Skeletal muscle tissue (tissue), 3 donors: ENCODE measurements at regions not wholly inside any gene's neighbourhood (a gene's known extent, or its start where the extent isn't known, plus 50 kb on each side); places are given as distances from the start of the nearest gene placed in this dataset.

Experiments used
- H3K27ac ChIP-seq: one replicate; pipeline ENCODE4 v1.7.0; 2013; ENCODE audit warnings: mild to moderate bottlenecking, low read depth, low read length, inconsistent platforms
- H3K27me3 ChIP-seq, 3 donors: one replicate each; pipeline ENCODE4 v1.7.0; 2013; ENCODE audit warnings: low read length in 3 of 3; ENCODE audit not compliant: control insufficient read depth in 3 of 3, insufficient read depth in 3 of 3
- H3K36me3 ChIP-seq, 3 donors: one replicate each; pipeline ENCODE4 v1.7.0; 2013; ENCODE audit warnings: low read length in 3 of 3; ENCODE audit not compliant: control insufficient read depth in 3 of 3, insufficient read depth in 3 of 3
- H3K4me1 ChIP-seq, 3 donors: one replicate each; pipeline ENCODE4 v1.7.0; 2013; ENCODE audit warnings: low read length in 3 of 3, mild to moderate bottlenecking in 3 of 3; ENCODE audit not compliant: control insufficient read depth in 3 of 3, insufficient read depth in 3 of 3
- H3K4me3 ChIP-seq, 3 donors: one replicate each; pipeline ENCODE4 v1.7.0; 2013; ENCODE audit warnings: low read length in 3 of 3
- H3K9ac ChIP-seq, 3 donors: one replicate each; pipeline ENCODE4 v1.7.0; 2013; ENCODE audit warnings: low read length in 3 of 3, mild to moderate bottlenecking in 3 of 3, moderate library complexity in 2 of 3, low read depth in 1 of 3
- H3K9me3 ChIP-seq, 3 donors: one replicate each; pipeline ENCODE4 v1.7.0; 2013; ENCODE audit warnings: low read length in 3 of 3; ENCODE audit not compliant: control insufficient read depth in 3 of 3
- donor health status: Osteomylitis.

- no peaks in the 10 kb centered on the region for H3K9me3 ChIP-seq
- peaks cover 0 to 2% (median 0%) of the 10 kb centered on the region in 3 donors for H3K27me3 ChIP-seq
- no peaks in the 10 kb centered on the region for H3K4me1 ChIP-seq
These were observed 268.4 kb downstream of the GLRX3 start for GRCh38 chr10:130404476-130405055.

GRCh38 chr10:130407052-130407451, 270.9 kb downstream of the GLRX3 start:
- Histone ChIP-seq H3K36me3 (no peaks in the 10 kb centered on the region), H3K9me3 (no peaks in the 10 kb centered on the region), H3K4me1 (no peaks in the 10 kb centered on the region), H3K27me3 (peaks cover 0 to 2% (median 0%) of the 10 kb centered on the region in 3 donors), H3K27ac (no peak overlapping the region), H3K9ac (no peak overlapping the region), H3K4me3 (no peak overlapping the region)

More at GRCh38 chr10:130404476-130405055, 268.4 kb downstream of the GLRX3 start:
- no peak overlapping the region for H3K27ac ChIP-seq
- H3K4me3 ChIP-seq = no peak overlapping the region
- no peak overlapping the region for H3K9ac ChIP-seq
- no peaks in the 10 kb centered on the region for H3K36me3 ChIP-seq

- Histone ChIP-seq H3K4me3 (no peak overlapping the region), H3K9me3 (no peaks in the 10 kb centered on the region), H3K4me1 (no peaks in the 10 kb centered on the region), H3K27ac (no peak overlapping the region), H3K36me3 (no peaks in the 10 kb centered on the region), H3K27me3 (no peaks in the 10 kb centered on the region), H3K9ac (no peak overlapping the region)
These were observed 273.1 kb downstream of the GLRX3 start for GRCh38 chr10:130409331-130409730.

- no peak overlapping the region for H3K9ac ChIP-seq
- H3K9me3 ChIP-seq = no peaks in the 10 kb centered on the region
- H3K4me3 ChIP-seq = no peak overlapping the region
- no peaks in the 10 kb centered on the region for H3K4me1 ChIP-seq
- no peaks in the 10 kb centered on the region for H3K36me3 ChIP-seq
- H3K27ac ChIP-seq = no peak overlapping the region
- no peaks in the 10 kb centered on the region for H3K27me3 ChIP-seq
These were observed 273.7 kb downstream of the GLRX3 start for GRCh38 chr10:130409931-130410330.

- Histone ChIP-seq H3K4me3 (no peak overlapping the region), H3K9me3 (no peaks in the 10 kb centered on the region), H3K36me3 (no peaks in the 10 kb centered on the region), H3K27ac (no peak overlapping the region), H3K4me1 (no peaks in the 10 kb centered on the region), H3K27me3 (no peaks in the 10 kb centered on the region), H3K9ac (no peak overlapping the region)
These were observed 275.4 kb downstream of the GLRX3 start for GRCh38 chr10:130411496-130412085.

GRCh38 chr10:130412317-130412716, 276.1 kb downstream of the GLRX3 start:
- no peaks in the 10 kb centered on the region for H3K36me3 ChIP-seq

GRCh38 chr10:130416334-130417150, 280.4 kb downstream of the GLRX3 start:
- Histone ChIP-seq H3K9ac (no peak overlapping the region), H3K27ac (no peak overlapping the region), H3K4me3 (no peak overlapping the region), H3K9me3 (peaks cover 0 to 3% (median 0%) of the 10 kb centered on the region in 3 donors), H3K4me1 (no peaks in the 10 kb centered on the region), H3K36me3 (no peaks in the 10 kb centered on the region), H3K27me3 (no peaks in the 10 kb centered on the region)

More at GRCh38 chr10:130412317-130412716, 276.1 kb downstream of the GLRX3 start:
- no peaks in the 10 kb centered on the region for H3K9me3 ChIP-seq
- no peak overlapping the region for H3K9ac ChIP-seq
- no peaks in the 10 kb centered on the region for H3K4me1 ChIP-seq
- no peak overlapping the region for H3K27ac ChIP-seq
- no peak overlapping the region for H3K4me3 ChIP-seq
- no peaks in the 10 kb centered on the region for H3K27me3 ChIP-seq

GRCh38 chr10:130418731-130419130, 282.5 kb downstream of the GLRX3 start:
- no peaks in the 10 kb centered on the region for H3K36me3 ChIP-seq
- H3K27ac ChIP-seq = no peak overlapping the region
- peaks cover 0 to 3% (median 0%) of the 10 kb centered on the region in 3 donors for H3K9me3 ChIP-seq
- H3K9ac ChIP-seq = no peak overlapping the region
- no peak overlapping the region for H3K4me3 ChIP-seq
- H3K27me3 ChIP-seq = no peaks in the 10 kb centered on the region
- no peaks in the 10 kb centered on the region for H3K4me1 ChIP-seq

GRCh38 chr10:130421909-130422308, 285.7 kb downstream of the GLRX3 start:
- Histone ChIP-seq H3K36me3 (no peaks in the 10 kb centered on the region), H3K27me3 (no peaks in the 10 kb centered on the region), H3K27ac (no peak overlapping the region), H3K4me3 (no peak overlapping the region), H3K9ac (no peak overlapping the region), H3K9me3 (peaks cover 0 to 7% (median 0%) of the 10 kb centered on the region in 3 donors), H3K4me1 (no peaks in the 10 kb centered on the region)
